HG03521 (cell line): ENCODE measurements at regions not wholly inside any gene's neighbourhood (a gene's known extent, or its start where the extent isn't known, plus 50 kb on each side); places are given as distances from the start of the nearest gene placed in this dataset.
"Not testable (repeated sequence)": the region's sequence is repeated elsewhere in the genome, so short reads cannot be mapped to it uniquely, and the experiment has no call there.

ENCODE experiments used
- ATAC-seq: cut with Tn5 transposase; IDR thresholded peaks from one replicate; pipeline ENCODE4 v1.9.1; 2021; ENCODE audit warnings: mild to moderate bottlenecking, moderate library complexity; ENCODE audit not compliant: unreplicated experiment

- peak; percentile 90 for ATAC-seq
Observed at GRCh38 chrX:109782994-109783700, 50.1 kb upstream of the ACSL4 start.

GRCh38 chrX:109783701-109784079 is 50.6 kb upstream of the ACSL4 start:
- no peak for ATAC-seq

DNA sequence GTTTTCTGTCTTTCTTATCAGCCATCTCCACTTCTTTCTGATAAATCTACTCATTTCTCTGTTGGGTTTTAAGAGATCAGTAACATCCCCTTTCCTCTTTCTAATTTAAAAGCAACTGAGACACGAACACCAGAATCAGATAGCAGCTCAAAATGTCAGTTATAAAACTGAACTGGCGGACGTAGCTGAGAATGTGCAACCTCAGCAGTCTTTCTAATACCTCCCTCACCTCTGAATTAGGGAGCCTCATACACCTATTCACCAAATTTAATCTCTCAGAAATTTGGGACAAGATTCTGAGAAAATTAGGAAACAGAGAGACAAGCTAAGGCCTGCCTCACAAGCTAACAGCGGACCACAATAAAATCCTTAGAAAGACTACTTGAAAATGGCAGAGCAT is 52.0 kb upstream of the ACSL4 start:
- no peak for ATAC-seq

- not testable (repeated sequence) for ATAC-seq
Observed at GRCh38 chrX:109790511-109790910, 57.5 kb upstream of the ACSL4 start.

DNA sequence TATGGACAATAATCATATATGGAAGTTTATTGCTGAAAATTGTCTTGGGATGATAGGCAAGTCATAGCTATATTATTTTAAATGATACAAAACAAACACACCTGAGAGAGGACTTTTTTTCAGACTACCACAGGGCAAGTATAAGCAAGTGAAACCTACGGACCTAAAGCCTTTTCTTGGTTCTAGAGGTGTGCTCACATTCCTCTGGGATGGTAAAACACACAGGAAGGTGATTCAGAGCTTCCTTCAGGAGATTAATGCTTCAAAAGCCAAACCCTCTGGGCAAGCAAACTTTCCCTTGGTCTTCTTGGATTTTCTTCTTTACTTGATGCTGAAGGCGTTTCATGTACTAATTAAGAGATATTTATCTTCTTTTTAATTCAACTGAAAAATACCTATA is 60.1 kb upstream of the ACSL4 start:
- ATAC-seq = no peak

- no peak for ATAC-seq
Observed at GRCh38 chrX:109795682-109796081, 62.6 kb upstream of the ACSL4 start.

DNA sequence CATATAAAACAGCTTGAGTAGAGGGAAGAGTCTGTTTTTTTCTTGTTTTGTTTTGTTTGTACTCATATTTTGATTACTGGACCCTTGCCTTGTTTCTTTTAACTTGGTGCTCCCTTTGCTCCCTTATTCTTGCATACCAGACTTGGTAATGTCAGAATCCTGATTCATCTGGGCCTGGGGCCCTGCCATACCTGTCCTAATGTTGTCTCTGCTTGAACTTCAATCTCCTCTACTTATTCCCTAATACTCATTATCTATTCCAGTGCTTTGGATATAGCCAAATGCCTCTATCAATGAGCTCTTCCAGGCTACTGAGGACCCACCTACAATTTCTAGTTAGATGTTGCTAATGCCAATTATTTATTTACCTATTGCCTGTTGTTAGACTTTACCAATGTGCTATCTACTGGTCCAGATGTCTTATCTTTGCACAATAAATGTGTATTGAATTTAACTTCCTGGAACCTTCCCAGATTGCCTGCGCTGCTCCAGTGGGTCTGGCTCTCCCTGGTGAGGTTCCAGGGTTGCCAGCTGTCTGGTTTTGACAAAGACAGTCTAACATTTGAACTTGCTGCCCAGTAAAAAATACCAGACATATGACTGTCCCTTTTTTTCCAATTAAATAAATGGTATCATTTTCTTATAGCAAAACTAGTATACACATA is 64.4 kb upstream of the ACSL4 start:
- ATAC-seq = no peak

DNA sequence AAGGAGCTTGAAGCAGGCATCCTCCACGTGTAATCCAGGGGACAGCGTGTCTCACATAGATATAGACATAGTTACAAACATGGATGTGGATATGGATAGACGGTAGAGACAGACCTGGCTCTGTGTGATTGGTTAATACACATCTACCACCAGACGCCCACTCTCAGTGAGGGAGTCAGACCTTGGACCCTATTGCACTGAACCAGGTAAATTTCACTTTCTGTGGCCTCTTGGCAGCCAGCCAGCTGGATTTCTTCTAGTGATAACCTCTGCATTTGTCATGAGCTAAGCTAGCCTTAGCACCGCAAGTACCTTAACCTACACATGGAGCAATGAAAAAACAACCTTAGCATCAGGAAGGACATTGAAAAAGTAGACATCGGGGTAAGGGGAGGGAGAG is 79.2 kb upstream of the ACSL4 start:
- no peak for ATAC-seq

- ATAC-seq = no peak
Observed at GRCh38 chrX:109813236-109813635, 80.2 kb upstream of the ACSL4 start.

- no peak for ATAC-seq
Observed at GRCh38 chrX:109818976-109819375, 85.9 kb upstream of the ACSL4 start.

DNA sequence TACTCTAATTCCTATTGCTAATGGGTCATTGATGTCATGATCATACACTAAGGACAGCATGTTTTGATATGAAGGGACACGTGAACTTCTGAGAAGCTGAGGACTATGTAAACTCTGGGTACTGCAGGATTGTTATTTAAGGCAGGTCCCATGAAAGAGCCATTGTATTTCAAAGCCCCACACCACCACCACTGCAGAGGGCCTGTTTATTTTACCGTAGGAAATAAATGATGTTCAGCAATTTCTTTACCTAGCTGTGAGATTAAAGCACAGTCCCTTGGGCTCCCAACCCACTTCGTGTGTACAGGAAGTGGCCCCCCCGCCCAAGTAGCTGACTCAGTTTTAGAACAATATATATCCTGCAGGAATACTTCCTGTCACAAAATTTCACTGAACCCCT is 89.8 kb upstream of the ACSL4 start:
- no peak for ATAC-seq

DNA sequence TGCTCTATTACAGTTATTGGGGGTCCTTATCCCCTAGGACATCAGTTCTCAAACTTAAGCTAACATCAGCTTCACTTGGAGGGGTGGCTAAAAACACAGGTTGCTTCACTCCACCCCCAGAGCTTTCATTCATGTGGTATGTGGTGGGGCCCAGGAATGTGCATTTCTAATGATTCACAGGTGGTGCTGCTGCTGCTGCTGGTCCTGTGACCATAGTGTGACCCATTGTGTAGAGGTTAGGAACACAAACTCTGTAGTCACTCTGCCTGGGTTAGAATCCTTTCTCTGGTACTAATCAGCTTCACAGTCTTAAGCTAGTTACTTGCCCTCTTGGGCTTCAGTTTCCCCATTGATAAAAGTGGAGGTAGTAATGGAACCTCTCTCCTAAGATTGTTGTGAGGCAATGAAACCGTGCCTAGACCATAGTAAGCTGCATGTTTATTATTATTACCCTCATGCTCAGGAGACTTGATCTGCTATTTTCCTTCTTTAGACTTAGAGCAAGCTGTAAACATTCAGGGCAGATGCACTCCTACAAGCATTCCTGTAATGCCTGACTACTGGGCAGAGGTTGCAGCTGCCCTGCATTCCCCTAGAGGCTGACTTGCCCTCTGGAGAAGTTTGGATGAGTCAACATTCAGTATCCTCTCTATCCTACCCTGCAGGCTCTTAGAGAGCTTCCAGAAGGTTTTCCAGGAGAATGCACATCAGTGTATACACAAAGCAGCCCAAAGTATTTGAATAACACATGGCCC is 94.1 kb upstream of the ACSL4 start:
- no peak for ATAC-seq

DNA sequence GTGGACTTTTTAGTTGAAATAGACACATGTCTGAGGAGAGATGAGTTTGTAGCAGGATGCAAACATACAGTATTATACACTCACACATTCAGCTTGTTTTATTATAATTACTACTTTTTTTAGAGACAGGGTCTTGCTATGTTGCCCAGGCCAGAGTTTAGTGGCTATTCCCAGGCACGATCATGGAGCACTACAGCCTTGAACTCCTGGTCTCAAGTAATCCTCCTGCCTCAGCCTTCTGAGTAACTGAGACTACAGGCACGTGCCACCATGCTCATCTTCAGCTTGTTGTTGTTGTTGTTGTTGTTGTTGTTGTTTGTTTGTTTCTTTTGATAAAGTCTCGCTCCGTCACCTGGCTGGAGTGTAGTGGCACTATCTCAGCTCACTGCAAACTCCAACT is 94.7 kb upstream of the ACSL4 start:
- no peak for ATAC-seq

- peak; percentile 14 for ATAC-seq
Observed at GRCh38 chrX:109830157-109830703, 97.2 kb upstream of the ACSL4 start.

GRCh38 chrX:109830704-109831206 is 97.7 kb upstream of the ACSL4 start:
- peak; percentile 68 for ATAC-seq

GRCh38 chrX:109831326-109831985 is 98.4 kb upstream of the ACSL4 start:
- ATAC-seq = no peak

- ATAC-seq = no peak
Observed at GRCh38 chrX:109839694-109840567, 106.9 kb upstream of the ACSL4 start.

GRCh38 chrX:109840585-109840984 is 107.5 kb upstream of the ACSL4 start:
- no peak for ATAC-seq

GRCh38 chrX:109841257-109841656 is 108.2 kb upstream of the ACSL4 start:
- ATAC-seq = no peak
